ENCODE measurements at regions not wholly inside any gene's neighbourhood (a gene's known extent, or its start where the extent isn't known, plus 50 kb on each side); places are given as distances from the start of the nearest gene placed in this dataset.
A peak's percentile ranks its signal among the peaks of the same experiment; 100 is the strongest.
"Not testable (repeated sequence)": the region's sequence is repeated elsewhere in the genome, so short reads cannot be mapped to it uniquely, and the experiment has no call there.

DNA sequence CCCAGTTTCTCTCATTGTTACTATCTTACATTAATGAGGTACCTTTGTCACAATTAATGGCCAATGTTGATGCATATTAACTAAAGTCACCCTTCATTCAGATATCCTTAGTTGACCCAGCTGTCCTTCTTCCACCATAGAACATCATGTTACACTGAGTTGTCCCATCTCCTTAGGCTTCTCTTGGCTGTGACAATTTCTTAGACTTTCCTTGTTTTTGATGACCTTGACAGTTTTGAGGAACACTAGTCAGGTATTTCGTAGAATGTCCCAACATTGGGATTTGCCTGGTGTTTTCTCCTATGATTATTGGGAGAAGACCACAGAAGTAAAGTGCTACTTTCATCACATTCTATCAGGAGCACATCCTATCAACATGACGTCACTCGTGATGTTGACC is 261.8 kb downstream of the BCL2L11 start:
- DNase-seq (ENCODE audit: low spot score); FAIRE-seq: not testable (repeated sequence)

DNA sequence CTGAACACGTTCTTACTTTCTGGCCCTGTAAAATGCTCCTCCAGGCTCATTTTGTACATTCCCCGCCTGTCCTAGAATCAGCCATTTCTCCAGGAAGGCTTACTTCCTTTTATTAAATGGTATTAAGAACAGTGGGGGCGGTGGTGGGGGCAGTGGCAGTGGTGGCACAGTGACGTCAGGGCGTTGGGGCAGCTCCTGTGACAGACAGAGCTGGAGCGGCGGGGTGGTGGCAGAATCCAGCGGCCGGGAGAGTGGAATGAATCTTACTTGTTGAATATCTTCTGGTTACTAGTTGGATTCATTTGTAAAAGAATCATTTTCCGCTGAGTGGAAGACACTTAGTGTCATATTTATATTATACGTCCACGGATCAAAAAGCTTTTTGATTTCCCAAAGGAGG is 262.6 kb downstream of the BCL2L11 start:
- FAIRE-seq; DNase-seq (ENCODE audit: low spot score): not testable (repeated sequence)

GRCh38 chr2:111385226-111385957 is 264.7 kb downstream of the BCL2L11 start:
- not testable (repeated sequence) for FAIRE-seq; DNase-seq (ENCODE audit: low spot score)

DNA sequence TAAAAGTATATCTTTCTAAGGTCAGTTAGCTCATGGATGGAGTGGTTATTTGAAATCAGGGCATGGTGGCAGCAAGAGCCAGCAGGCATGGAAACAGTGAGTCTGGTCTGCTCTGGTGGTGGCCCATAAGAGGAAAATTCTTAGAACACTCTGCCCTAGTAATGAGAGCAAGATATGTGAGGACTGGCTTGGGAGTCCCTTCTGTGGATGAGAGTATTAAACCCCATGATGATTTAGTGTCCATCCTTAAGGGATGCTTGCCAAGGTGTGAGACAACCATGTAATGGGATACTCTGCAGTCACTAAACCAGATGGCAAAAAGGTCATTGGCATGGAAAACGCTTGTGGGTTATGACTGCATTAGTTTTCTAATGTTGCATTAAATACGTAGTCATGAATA is 269.9 kb downstream of the BCL2L11 start:
- not testable (repeated sequence) for FAIRE-seq; DNase-seq (ENCODE audit: low spot score)

DNA sequence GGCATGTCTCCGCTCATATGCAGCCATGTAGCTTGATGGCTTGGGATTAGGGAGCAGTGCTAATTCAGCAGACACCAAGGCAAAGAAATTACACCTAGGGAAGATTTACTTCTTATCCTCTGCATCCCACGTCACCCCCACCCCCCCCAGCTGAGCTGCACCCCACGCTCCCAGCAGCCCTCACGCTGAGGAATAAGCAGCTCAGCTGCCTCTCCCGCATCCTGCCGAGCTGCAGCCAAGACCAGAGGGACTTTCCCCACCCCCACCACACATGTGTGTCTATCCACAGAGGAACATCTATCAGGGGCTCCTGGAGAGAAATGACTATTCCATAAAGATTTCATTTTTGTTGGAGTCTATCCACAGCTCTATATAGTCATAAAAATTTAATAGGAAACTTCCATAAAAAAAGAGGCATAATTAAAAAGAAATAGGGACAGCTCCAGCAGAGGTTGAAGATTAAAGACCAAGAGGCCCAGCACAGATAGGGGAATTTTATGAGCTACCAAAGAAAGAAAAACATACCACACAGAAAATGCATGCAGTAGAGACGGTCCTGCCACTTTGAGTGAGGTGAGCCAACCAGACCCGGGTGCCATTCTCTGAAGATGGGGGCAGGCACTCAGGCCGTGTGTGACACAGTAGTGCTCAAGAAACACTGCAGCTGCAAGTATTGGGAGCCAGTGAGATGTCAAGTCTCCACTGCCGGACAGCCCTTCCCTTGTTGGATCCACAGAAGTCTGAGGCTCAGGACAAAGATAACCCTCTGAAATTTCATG is 274.8 kb downstream of the BCL2L11 start:
- DNase-seq (ENCODE audit: low spot score); FAIRE-seq: not testable (repeated sequence)

- DNase-seq (ENCODE audit: low spot score); FAIRE-seq: not testable (repeated sequence)
Observed at GRCh38 chr2:111400598-111401253, 280.0 kb downstream of the BCL2L11 start.

DNA sequence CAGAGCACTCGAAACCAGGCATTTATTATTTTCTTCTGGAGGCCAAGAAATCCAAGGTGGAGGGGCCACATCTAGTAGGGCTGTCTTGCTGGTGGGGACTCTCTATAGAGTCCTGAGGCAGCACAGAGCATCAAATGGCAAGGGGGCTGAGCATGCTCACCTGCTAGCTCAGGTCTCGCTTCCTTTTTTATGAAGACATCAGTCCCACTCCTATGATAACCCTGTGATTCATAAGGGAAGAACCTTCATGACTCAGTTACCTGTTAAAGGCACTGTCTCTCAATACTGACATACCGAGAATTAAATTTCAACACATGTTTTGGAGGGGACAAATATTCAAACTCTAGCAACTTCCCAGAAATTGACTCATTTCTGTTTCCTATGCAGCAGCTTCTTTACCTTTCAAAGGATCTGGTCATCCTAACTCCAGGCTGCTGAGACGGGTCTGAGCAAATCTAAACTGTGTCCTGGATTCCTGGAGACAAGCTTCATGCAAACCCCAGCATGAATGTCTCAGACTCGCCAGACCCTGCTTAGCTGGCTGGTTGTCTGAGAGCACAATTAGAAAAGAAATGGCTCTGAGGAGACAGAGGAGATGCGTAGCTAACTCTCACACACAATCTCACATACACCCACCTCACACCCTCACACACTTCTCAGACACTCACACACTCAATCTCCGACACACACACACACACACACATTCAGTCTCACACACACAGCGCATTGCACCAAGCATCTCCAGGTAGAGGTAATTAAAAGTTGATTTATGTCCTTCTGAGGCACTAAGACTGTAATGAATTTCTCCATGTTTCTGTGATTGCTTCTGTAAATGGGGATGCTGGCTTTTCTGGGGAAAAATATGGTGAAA is 280.8 kb downstream of the BCL2L11 start:
- peak; percentile 20 for FAIRE-seq
- not testable (repeated sequence) for DNase-seq (ENCODE audit: low spot score)

GRCh38 chr2:111402450-111402849 is 281.7 kb downstream of the BCL2L11 start:
- not testable (repeated sequence) for FAIRE-seq; DNase-seq (ENCODE audit: low spot score)

GRCh38 chr2:111403287-111403686 is 282.6 kb downstream of the BCL2L11 start:
- FAIRE-seq; DNase-seq (ENCODE audit: low spot score): not testable (repeated sequence)

- not testable (repeated sequence) for FAIRE-seq; DNase-seq (ENCODE audit: low spot score)
Observed at GRCh38 chr2:111406616-111407015, 285.9 kb downstream of the BCL2L11 start.

GRCh38 chr2:111407632-111408194 is 287.0 kb downstream of the BCL2L11 start:
- not testable (repeated sequence) for DNase-seq (ENCODE audit: low spot score); FAIRE-seq

DNA sequence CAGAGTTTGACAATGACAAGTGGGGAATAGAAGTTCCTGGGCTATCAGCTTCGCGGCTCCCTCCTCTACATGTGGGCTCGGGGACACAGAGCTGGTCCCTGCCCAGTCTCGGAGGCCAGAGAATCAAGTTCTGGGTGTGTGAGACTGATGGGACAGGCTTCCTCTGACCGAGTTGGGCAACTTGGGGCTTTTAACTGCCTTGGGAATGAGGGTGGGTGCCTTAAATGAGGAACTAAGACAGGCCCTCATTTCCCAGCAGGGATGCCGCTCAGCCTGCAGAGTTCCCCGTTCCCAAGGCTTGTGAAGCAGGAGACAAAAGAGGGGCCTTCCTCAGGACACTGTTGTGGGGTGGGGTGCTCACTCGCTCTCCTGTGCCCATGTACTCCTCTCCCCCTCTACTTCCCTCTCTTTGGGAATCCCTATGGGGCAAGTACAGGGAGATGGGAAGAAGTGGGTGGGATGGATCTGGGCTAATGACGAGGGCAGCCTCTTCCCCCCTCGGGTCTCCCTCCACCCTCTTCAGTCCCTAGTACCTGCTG is 290.2 kb downstream of the BCL2L11 start:
- FAIRE-seq; DNase-seq (ENCODE audit: low spot score): not testable (repeated sequence)

DNA sequence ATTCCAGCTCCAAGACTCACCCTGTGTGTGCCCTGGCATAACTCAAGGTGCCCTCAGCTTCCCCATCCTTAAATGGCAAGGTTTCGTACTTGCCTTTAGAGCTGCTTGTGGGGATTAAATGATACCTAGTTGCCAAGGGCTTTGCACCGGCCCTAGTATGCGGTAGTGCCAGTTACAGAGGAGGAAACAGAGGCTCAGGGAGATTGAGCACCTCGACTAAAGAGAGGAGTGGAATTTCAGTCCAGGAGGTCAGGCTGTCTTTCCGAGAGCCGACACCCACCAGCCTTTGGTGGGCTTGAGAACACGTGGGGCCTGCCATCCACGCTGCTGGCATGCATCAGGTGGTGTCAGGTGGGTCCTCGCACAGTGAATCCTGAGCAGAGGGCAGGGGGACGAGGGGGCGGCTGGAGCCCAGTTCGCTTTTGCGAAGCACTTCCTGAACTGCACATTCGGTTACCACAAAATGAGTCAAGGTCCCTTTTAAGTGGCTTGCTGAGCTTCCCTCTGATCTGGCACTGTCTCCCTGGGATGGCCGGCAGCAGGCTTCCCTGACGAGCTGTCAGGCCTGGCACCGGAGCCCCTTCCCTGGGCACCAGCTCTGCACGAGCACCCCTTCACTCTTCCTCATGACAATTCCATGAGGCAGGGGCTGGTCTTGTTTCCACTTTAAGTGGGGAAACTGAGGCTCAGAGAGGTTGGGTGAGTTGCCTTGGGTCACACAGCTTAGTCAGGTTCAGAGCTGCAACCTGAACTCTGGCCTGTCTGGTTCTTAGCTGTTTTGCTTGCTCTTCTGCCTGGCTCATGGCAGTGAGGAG is 291.4 kb downstream of the BCL2L11 start:
- not testable (repeated sequence) for FAIRE-seq

DNA sequence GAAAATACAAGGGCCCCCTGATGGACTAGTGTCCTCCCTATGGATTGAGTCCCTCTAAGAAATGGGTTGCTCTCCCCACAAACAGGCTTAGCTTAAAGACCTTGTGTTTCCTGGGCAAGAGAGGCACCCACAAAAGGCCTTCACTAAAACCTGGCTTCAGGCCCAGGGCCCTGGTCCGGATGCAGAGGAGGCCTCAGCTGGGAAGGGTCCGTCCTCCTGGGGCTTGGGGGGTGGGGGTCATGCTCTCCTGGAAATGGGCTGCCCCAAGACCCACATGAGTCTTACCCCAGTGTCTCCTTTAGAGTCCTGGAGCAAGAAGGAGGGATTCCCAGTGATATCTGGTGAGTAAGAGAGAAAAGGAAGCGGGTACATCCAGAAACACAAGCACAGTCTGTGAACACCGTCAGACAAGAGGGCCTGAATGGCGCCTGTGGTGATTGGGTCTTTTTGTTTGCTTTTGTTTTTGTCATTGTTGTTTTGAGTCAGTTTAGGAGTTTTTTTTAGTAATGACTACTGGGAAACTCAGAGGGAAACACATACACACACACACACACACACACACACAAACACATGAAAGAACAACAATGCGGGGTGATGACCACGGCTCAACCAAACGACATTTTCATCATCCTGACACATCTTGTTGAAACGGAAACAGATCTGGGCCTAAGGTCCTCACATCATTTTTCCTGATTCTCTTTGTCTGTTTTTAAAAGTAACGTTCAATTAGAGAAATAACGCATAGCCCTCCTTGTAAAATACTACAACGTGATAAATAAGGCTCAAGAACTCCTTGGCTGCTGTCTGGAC is 292.3 kb downstream of the BCL2L11 start:
- not testable (repeated sequence) for FAIRE-seq

More for the DNA sequence above, 291.4 kb downstream of the BCL2L11 start:
- not testable (repeated sequence) for DNase-seq (ENCODE audit: low spot score)

DNA sequence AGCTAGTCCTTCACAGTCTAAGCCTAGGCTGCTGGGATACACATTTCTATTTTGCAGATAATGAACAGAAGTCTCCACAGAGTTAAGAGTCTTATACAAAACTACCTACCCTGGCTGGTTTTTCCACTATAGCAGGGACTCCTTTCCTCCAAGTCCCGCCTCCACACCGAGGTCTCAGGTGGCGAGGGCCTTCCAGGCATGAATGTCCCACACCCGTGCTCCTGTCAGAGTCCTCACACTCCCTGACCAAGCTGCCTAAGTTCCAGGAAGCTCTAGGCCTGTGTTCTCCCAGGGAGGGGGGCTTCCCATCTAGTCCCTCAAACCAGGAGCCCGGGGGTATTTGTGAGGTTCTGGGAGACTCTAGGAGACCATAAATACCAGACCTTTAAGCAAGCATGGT is 293.2 kb downstream of the BCL2L11 start:
- not testable (repeated sequence) for DNase-seq (ENCODE audit: low spot score); FAIRE-seq

More for the DNA sequence above, 292.3 kb downstream of the BCL2L11 start:
- not testable (repeated sequence) for DNase-seq (ENCODE audit: low spot score)

GRCh38 chr2:111415765-111416743 is 295.3 kb downstream of the BCL2L11 start:
- FAIRE-seq: peak; percentile 30
- DNase-seq (ENCODE audit: low spot score): peak; percentile 10

DNA sequence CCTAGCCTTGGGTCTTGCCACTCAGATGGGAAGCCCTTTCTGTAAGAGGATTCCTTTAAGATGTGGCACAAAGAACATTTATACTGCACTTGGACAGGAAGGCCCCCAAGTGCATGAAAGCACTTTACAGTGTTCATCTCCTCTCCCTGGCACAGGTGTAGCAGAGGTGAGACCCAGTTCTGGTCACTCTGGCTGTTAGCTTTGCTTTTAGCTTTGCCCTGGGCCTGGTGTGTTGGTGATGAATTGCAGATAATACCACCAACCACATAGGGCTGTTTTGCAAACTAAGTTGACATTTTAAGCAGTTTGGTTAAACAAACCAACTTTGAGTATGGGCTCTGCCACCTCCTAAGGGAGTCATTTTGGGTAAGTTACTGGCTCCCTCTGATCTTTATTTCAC is 296.3 kb downstream of the BCL2L11 start:
- DNase-seq (ENCODE audit: low spot score); FAIRE-seq: not testable (repeated sequence)
